ENCODE measurements at regions not wholly inside any gene's neighbourhood (a gene's known extent, or its start where the extent isn't known, plus 50 kb on each side); places are given as distances from the start of the nearest gene placed in this dataset.

- H3K4me3 ChIP-seq (ENCODE audit: low read length in 3 of 3) = no peak overlapping the region
- no peak for FAIRE-seq
- no peaks in the 10 kb centered on the region for H3K9me3 ChIP-seq (ENCODE audit: control insufficient read depth in 2 of 3, insufficient read depth in 1 of 3, low read length in 3 of 3)
- no peaks in the 10 kb centered on the region for H3K4me1 ChIP-seq (ENCODE audit: control insufficient read depth in 2 of 3, insufficient read depth in 2 of 3, low read depth in 1 of 3, low read length in 3 of 3)
- no peak overlapping the region for H3K9ac ChIP-seq (ENCODE audit: low read length in 3 of 3)
- H3K36me3 ChIP-seq (ENCODE audit: control insufficient read depth in 2 of 3, insufficient read depth in 3 of 3, low read length in 3 of 3) = no peaks in the 10 kb centered on the region
- H3K27me3 ChIP-seq (ENCODE audit: control insufficient read depth, insufficient read depth, low read length) = no peaks in the 10 kb centered on the region
- no peak for TF ChIP-seq CTCF (IDR thresholded peaks at IDR 0.05; ENCODE audit: borderline replicate concordance, extremely low read depth, insufficient read depth)
- no peak for DNase-seq
- intact Hi-C loops (cut with DNase I) = no loop called here
- H3K27ac ChIP-seq (ENCODE audit: low read depth in 2 of 2, low read length in 2 of 2) = no peak overlapping the region
Measured at GRCh38 chr10:62581351-62581750, 207.2 kb downstream of the ZNF365 start.

- Histone ChIP-seq H3K4me1 (ENCODE audit: control insufficient read depth in 2 of 3, insufficient read depth in 2 of 3, low read depth in 1 of 3, low read length in 3 of 3) (no peaks in the 10 kb centered on the region), H3K9me3 (ENCODE audit: control insufficient read depth in 2 of 3, insufficient read depth in 1 of 3, low read length in 3 of 3) (no peaks in the 10 kb centered on the region), H3K27ac (ENCODE audit: low read depth in 2 of 2, low read length in 2 of 2) (no peak overlapping the region), H3K27me3 (ENCODE audit: control insufficient read depth, insufficient read depth, low read length) (no peaks in the 10 kb centered on the region), H3K36me3 (ENCODE audit: control insufficient read depth in 2 of 3, insufficient read depth in 3 of 3, low read length in 3 of 3) (no peaks in the 10 kb centered on the region), H3K9ac (ENCODE audit: low read length in 3 of 3) (no peak overlapping the region), H3K4me3 (ENCODE audit: low read length in 3 of 3) (no peak overlapping the region)
- TF ChIP-seq CTCF (IDR thresholded peaks at IDR 0.05; ENCODE audit: borderline replicate concordance, extremely low read depth, insufficient read depth) = no peak
- intact Hi-C loops (cut with DNase I) = no loop called here
- no peak for FAIRE-seq
- no peak for DNase-seq
Measured at GRCh38 chr10:62582101-62582705, 208.0 kb downstream of the ZNF365 start.

GRCh38 chr10:62582804-62583208 is 208.6 kb downstream of the ZNF365 start:
- no peak for FAIRE-seq
- Histone ChIP-seq H3K27me3 (ENCODE audit: control insufficient read depth, insufficient read depth, low read length) (no peaks in the 10 kb centered on the region), H3K4me1 (ENCODE audit: control insufficient read depth in 2 of 3, insufficient read depth in 2 of 3, low read depth in 1 of 3, low read length in 3 of 3) (no peaks in the 10 kb centered on the region), H3K36me3 (ENCODE audit: control insufficient read depth in 2 of 3, insufficient read depth in 3 of 3, low read length in 3 of 3) (no peaks in the 10 kb centered on the region), H3K4me3 (ENCODE audit: low read length in 3 of 3) (no peak overlapping the region), H3K9me3 (ENCODE audit: control insufficient read depth in 2 of 3, insufficient read depth in 1 of 3, low read length in 3 of 3) (no peaks in the 10 kb centered on the region), H3K27ac (ENCODE audit: low read depth in 2 of 2, low read length in 2 of 2) (no peak overlapping the region), H3K9ac (ENCODE audit: low read length in 3 of 3) (no peak overlapping the region)
- peak in 3 of 5 donors; percentile 55 to 89 (median 76) for DNase-seq
- TF ChIP-seq CTCF (IDR thresholded peaks at IDR 0.05; ENCODE audit: borderline replicate concordance, extremely low read depth, insufficient read depth) = no peak
- intact Hi-C loops (cut with DNase I) = no loop called here

Measured in kidney (tissue), 13 donors.